ENCODE measurements at regions not wholly inside any gene's neighbourhood (a gene's known extent, or its start where the extent isn't known, plus 50 kb on each side); places are given as distances from the start of the nearest gene placed in this dataset.

GRCh38 chr20:58128635-58129625 lies 99.5 kb downstream of the ANKRD60 start:
- no peak overlapping the region for H3K4me3 ChIP-seq (ENCODE audit: low read length)
- no peak overlapping the region for H3K4me2 ChIP-seq (ENCODE audit: low read length)
- no peaks in the 10 kb centered on the region for H3K27me3 ChIP-seq (ENCODE audit: control insufficient read depth, insufficient read depth, low read length)
- no peak overlapping the region for H3K9ac ChIP-seq (ENCODE audit: low read depth, low read length)
- H3K36me3 ChIP-seq (ENCODE audit: insufficient read depth, low read length), result no peaks in the 10 kb centered on the region
- H3K9me3 ChIP-seq (replicated peaks; ENCODE audit: low read length), result no peaks in the 10 kb centered on the region
- H3K4me1 ChIP-seq (ENCODE audit: control insufficient read depth, insufficient read depth, low read length), result peaks cover 32% of the 10 kb centered on the region

- Histone ChIP-seq H3K27me3 (ENCODE audit: control insufficient read depth, insufficient read depth, low read length) (no peaks in the 10 kb centered on the region), H3K4me3 (ENCODE audit: low read length) (no peak overlapping the region), H3K4me2 (ENCODE audit: low read length) (no peak overlapping the region), H3K9me3 (replicated peaks; ENCODE audit: low read length) (no peaks in the 10 kb centered on the region), H3K4me1 (ENCODE audit: control insufficient read depth, insufficient read depth, low read length) (peaks cover 24% of the 10 kb centered on the region), H3K36me3 (ENCODE audit: insufficient read depth, low read length) (no peaks in the 10 kb centered on the region), H3K9ac (ENCODE audit: low read depth, low read length) (no peak overlapping the region)
Observed at GRCh38 chr20:58127701-58128111, 100.7 kb downstream of the ANKRD60 start.

- no peaks in the 10 kb centered on the region for H3K27me3 ChIP-seq (ENCODE audit: control insufficient read depth, insufficient read depth, low read length)
- no peaks in the 10 kb centered on the region for H3K9me3 ChIP-seq (replicated peaks; ENCODE audit: low read length)
Observed at GRCh38 chr20:58125726-58126125, 102.7 kb downstream of the ANKRD60 start.

GRCh38 chr20:58117944-58118343 lies 110.5 kb downstream of the ANKRD60 start:
- H3K4me1 ChIP-seq (ENCODE audit: control insufficient read depth, insufficient read depth, low read length), result peaks cover 15% of the 10 kb centered on the region
- no peaks in the 10 kb centered on the region for H3K27me3 ChIP-seq (ENCODE audit: control insufficient read depth, insufficient read depth, low read length)
- H3K9me3 ChIP-seq (replicated peaks; ENCODE audit: low read length), result no peaks in the 10 kb centered on the region
- H3K4me3 ChIP-seq (ENCODE audit: low read length), result no peak overlapping the region
- no peaks in the 10 kb centered on the region for H3K36me3 ChIP-seq (ENCODE audit: insufficient read depth, low read length)
- H3K4me2 ChIP-seq (ENCODE audit: low read length), result no peak overlapping the region
- no peak overlapping the region for H3K9ac ChIP-seq (ENCODE audit: low read depth, low read length)

More at GRCh38 chr20:58125726-58126125, 102.7 kb downstream of the ANKRD60 start:
- Histone ChIP-seq H3K4me3 (ENCODE audit: low read length) (no peak overlapping the region), H3K4me1 (ENCODE audit: control insufficient read depth, insufficient read depth, low read length) (peaks cover 6% of the 10 kb centered on the region), H3K4me2 (ENCODE audit: low read length) (no peak overlapping the region), H3K36me3 (ENCODE audit: insufficient read depth, low read length) (no peaks in the 10 kb centered on the region), H3K9ac (ENCODE audit: low read depth, low read length) (no peak overlapping the region)

- Histone ChIP-seq H3K27me3 (ENCODE audit: control insufficient read depth, insufficient read depth, low read length) (no peaks in the 10 kb centered on the region), H3K9ac (ENCODE audit: low read depth, low read length) (no peak overlapping the region), H3K4me3 (ENCODE audit: low read length) (no peak overlapping the region), H3K4me1 (ENCODE audit: control insufficient read depth, insufficient read depth, low read length) (peaks cover 28% of the 10 kb centered on the region), H3K4me2 (ENCODE audit: low read length) (no peak overlapping the region), H3K9me3 (replicated peaks; ENCODE audit: low read length) (no peaks in the 10 kb centered on the region), H3K36me3 (ENCODE audit: insufficient read depth, low read length) (no peaks in the 10 kb centered on the region)
Observed at GRCh38 chr20:58116505-58116904, 111.9 kb downstream of the ANKRD60 start.

GRCh38 chr20:58113716-58114115 lies 114.7 kb downstream of the ANKRD60 start:
- no peak overlapping the region for H3K9ac ChIP-seq (ENCODE audit: low read depth, low read length)
- no peaks in the 10 kb centered on the region for H3K27me3 ChIP-seq (ENCODE audit: control insufficient read depth, insufficient read depth, low read length)
- H3K4me2 ChIP-seq (ENCODE audit: low read length), result peak overlapping the region; percentile 25
- peaks cover 44% of the 10 kb centered on the region for H3K4me1 ChIP-seq (ENCODE audit: control insufficient read depth, insufficient read depth, low read length)
- no peaks in the 10 kb centered on the region for H3K36me3 ChIP-seq (ENCODE audit: insufficient read depth, low read length)
- H3K4me3 ChIP-seq (ENCODE audit: low read length), result no peak overlapping the region
- no peaks in the 10 kb centered on the region for H3K9me3 ChIP-seq (replicated peaks; ENCODE audit: low read length)

GRCh38 chr20:58112017-58112781 lies 116.3 kb downstream of the ANKRD60 start:
- peaks cover 42% of the 10 kb centered on the region for H3K4me1 ChIP-seq (ENCODE audit: control insufficient read depth, insufficient read depth, low read length)
- peak overlapping the region; percentile 46 for H3K9ac ChIP-seq (ENCODE audit: low read depth, low read length)
- no peak overlapping the region for H3K4me3 ChIP-seq (ENCODE audit: low read length)
- no peaks in the 10 kb centered on the region for H3K9me3 ChIP-seq (replicated peaks; ENCODE audit: low read length)
- no peaks in the 10 kb centered on the region for H3K36me3 ChIP-seq (ENCODE audit: insufficient read depth, low read length)
- peak overlapping the region; percentile 18 for H3K4me2 ChIP-seq (ENCODE audit: low read length)
- no peaks in the 10 kb centered on the region for H3K27me3 ChIP-seq (ENCODE audit: control insufficient read depth, insufficient read depth, low read length)

- no peak overlapping the region for H3K4me3 ChIP-seq (ENCODE audit: low read length)
- no peaks in the 10 kb centered on the region for H3K27me3 ChIP-seq (ENCODE audit: control insufficient read depth, insufficient read depth, low read length)
- peaks cover 42% of the 10 kb centered on the region for H3K4me1 ChIP-seq (ENCODE audit: control insufficient read depth, insufficient read depth, low read length)
- H3K9ac ChIP-seq (ENCODE audit: low read depth, low read length), result peak overlapping the region; percentile 38
- H3K36me3 ChIP-seq (ENCODE audit: insufficient read depth, low read length), result no peaks in the 10 kb centered on the region
- no peak overlapping the region for H3K4me2 ChIP-seq (ENCODE audit: low read length)
- no peaks in the 10 kb centered on the region for H3K9me3 ChIP-seq (replicated peaks; ENCODE audit: low read length)
Observed at GRCh38 chr20:58111310-58112016, 117.0 kb downstream of the ANKRD60 start.

GRCh38 chr20:58109918-58110635 lies 118.4 kb downstream of the ANKRD60 start:
- no peaks in the 10 kb centered on the region for H3K36me3 ChIP-seq (ENCODE audit: insufficient read depth, low read length)
- H3K4me1 ChIP-seq (ENCODE audit: control insufficient read depth, insufficient read depth, low read length), result peaks cover 42% of the 10 kb centered on the region
- no peak overlapping the region for H3K4me2 ChIP-seq (ENCODE audit: low read length)

GRCh38 chr20:58109126-58109880 lies 119.2 kb downstream of the ANKRD60 start:
- peaks cover 5% of the 10 kb centered on the region for H3K27me3 ChIP-seq (ENCODE audit: control insufficient read depth, insufficient read depth, low read length)
- H3K4me1 ChIP-seq (ENCODE audit: control insufficient read depth, insufficient read depth, low read length), result peaks cover 42% of the 10 kb centered on the region
- no peak overlapping the region for H3K4me2 ChIP-seq (ENCODE audit: low read length)
- H3K9me3 ChIP-seq (replicated peaks; ENCODE audit: low read length), result no peaks in the 10 kb centered on the region
- no peak overlapping the region for H3K4me3 ChIP-seq (ENCODE audit: low read length)
- no peak overlapping the region for H3K9ac ChIP-seq (ENCODE audit: low read depth, low read length)
- H3K36me3 ChIP-seq (ENCODE audit: insufficient read depth, low read length), result no peaks in the 10 kb centered on the region

More at GRCh38 chr20:58109918-58110635, 118.4 kb downstream of the ANKRD60 start:
- H3K9ac ChIP-seq (ENCODE audit: low read depth, low read length), result no peak overlapping the region
- H3K4me3 ChIP-seq (ENCODE audit: low read length), result no peak overlapping the region
- peaks cover 5% of the 10 kb centered on the region for H3K27me3 ChIP-seq (ENCODE audit: control insufficient read depth, insufficient read depth, low read length)
- no peaks in the 10 kb centered on the region for H3K9me3 ChIP-seq (replicated peaks; ENCODE audit: low read length)
